B cell (primary cell): ENCODE measurements at regions not wholly inside any gene's neighbourhood (a gene's known extent, or its start where the extent isn't known, plus 50 kb on each side); places are given as distances from the start of the nearest gene placed in this dataset.

Experiments used
- ATAC-seq: fragments of 200-7000 bp; cut with Tn5 transposase; one replicate; pipeline ENCODE4 v1.10.0; 2021; ENCODE audit warnings: low read depth, mild to moderate bottlenecking, moderate number of reproducible peaks, moderate library complexity
- CTCF ChIA-PET: fragments of 350-600 bp; sonication (Branson Sonifier 250); formaldehyde crosslinking; loops from one replicate; lab custom pipeline; 2021; ENCODE audit warnings: antibody characterized with exemption, inconsistent platforms; lab: Charles Lee
- POLR2A ChIA-PET: fragments of 350-600 bp; sonication (Branson Sonifier 250); formaldehyde crosslinking; loops from one replicate; lab custom pipeline; 2021; ENCODE audit warnings: antibody characterized with exemption; lab: Charles Lee
- DNase-seq: peaks from one replicate; pipeline ENCODE4 v3.0.0; 2013
- H2AFZ ChIP-seq: 2 replicates; pipeline ENCODE4 v1.6.1; 2012; ENCODE audit warnings: mild to moderate bottlenecking, low read depth, low read length; ENCODE audit not compliant: insufficient read depth, poor library complexity, severe bottlenecking
- H3K27ac ChIP-seq, 2 donors: 1 replicate in 1 of 2; 2 replicates in 1 of 2; pipeline ENCODE4 v1.5.1; 2012 to 2013; ENCODE audit warnings: low read length in 2 of 2, mild to moderate bottlenecking in 2 of 2, moderate library complexity in 1 of 2
- H3K27me3 ChIP-seq, 4 experiments: fragments of 200-600 bp in 1 of 4; sonication (generic) in 1 of 4; replicated peaks in 1 of 4; 1 replicate in 2 of 4; 2 replicates in 2 of 4; pipeline versions ENCODE4 v1.6.1 to v1.7.0; 2013 to 2016; ENCODE audit warnings: low read length in 3 of 4, mild to moderate bottlenecking in 2 of 4, mixed read lengths in 1 of 4, moderate library complexity in 1 of 4; ENCODE audit not compliant: insufficient read depth in 4 of 4, control insufficient read depth in 3 of 4; ENCODE audit errors: control extremely low read depth in 1 of 4
- H3K36me3 ChIP-seq, 2 experiments: replicated peaks in 1 of 2; 1 replicate in 1 of 2; 2 replicates in 1 of 2; pipeline versions ENCODE4 v1.6.1 to v1.7.1; 2013; ENCODE audit warnings: low read length in 1 of 2; ENCODE audit not compliant: insufficient read depth in 2 of 2, control insufficient read depth in 1 of 2; ENCODE audit errors: control extremely low read depth in 1 of 2, extremely low read depth in 1 of 2
- H3K4me1 ChIP-seq, 2 donors: fragments of 200-600 bp in 1 of 2; sonication (generic) in 1 of 2; 1 replicate in 1 of 2; 2 replicates in 1 of 2; pipeline versions ENCODE4 v1.5.1 to v1.6.1; 2013 to 2017; ENCODE audit warnings: low read length in 2 of 2; ENCODE audit not compliant: control insufficient read depth in 2 of 2, insufficient read depth in 2 of 2
- H3K4me2 ChIP-seq: replicated peaks from 2 replicates; pipeline ENCODE3; 2012; ENCODE audit warnings: mild to moderate bottlenecking, low read depth, low read length; ENCODE audit not compliant: poor library complexity, severe bottlenecking
- H3K4me3 ChIP-seq, 5 experiments: fragments of 200-600 bp in 1 of 5; sonication (generic) in 1 of 5; 1 replicate in 3 of 5; 2 replicates in 2 of 5; pipeline versions ENCODE4 v1.5.1 to v1.7.0; 2011 to 2016; ENCODE audit warnings: low read length in 4 of 5, mild to moderate bottlenecking in 4 of 5, low read depth in 2 of 5, control low read depth in 1 of 5, moderate library complexity in 1 of 5; ENCODE audit not compliant: insufficient read depth in 1 of 5; ENCODE audit errors: control extremely low read depth in 1 of 5, extremely low read depth in 1 of 5
- H3K79me2 ChIP-seq: fragments of 200-600 bp; sonication (generic); one replicate; pipeline ENCODE4 v1.6.0; 2016; ENCODE audit warnings: low read length; ENCODE audit not compliant: control insufficient read depth, insufficient read depth
- H3K9ac ChIP-seq: fragments of 200-600 bp; sonication (generic); 2 replicates; pipeline ENCODE4 v1.6.1; 2017; ENCODE audit warnings: mild to moderate bottlenecking, low read length, moderate library complexity
- H3K9me3 ChIP-seq, 3 donors: one replicate each; pipeline versions ENCODE4 v1.6.1 to v1.7.1; 2013; ENCODE audit warnings: low read length in 2 of 3; ENCODE audit not compliant: control insufficient read depth in 2 of 3, insufficient read depth in 1 of 3; ENCODE audit errors: control extremely low read depth in 1 of 3
- H4K20me1 ChIP-seq: 2 replicates; pipeline ENCODE4 v1.6.0; 2012; ENCODE audit warnings: mild to moderate bottlenecking, low read length; ENCODE audit not compliant: insufficient read depth, control insufficient read depth, poor library complexity, severe bottlenecking
- H3K27ac Mint-ChIP-seq: one replicate; pipeline ENCODE4 v1.8.0; 2021; ENCODE audit warnings: mixed read lengths
- H3K27me3 Mint-ChIP-seq: one replicate; pipeline ENCODE4 v1.8.0; 2021; ENCODE audit warnings: mixed read lengths
- H3K4me1 Mint-ChIP-seq: one replicate; pipeline ENCODE4 v1.8.0; 2021; ENCODE audit warnings: mixed read lengths
- H3K4me3 Mint-ChIP-seq: one replicate; pipeline ENCODE4 v1.8.0; 2021; ENCODE audit warnings: mixed read lengths
- H3K9me3 Mint-ChIP-seq: one replicate; pipeline ENCODE4 v1.8.0; 2022; ENCODE audit warnings: mixed read lengths; ENCODE audit not compliant: insufficient read depth
- EZH2 ChIP-seq: IDR thresholded peaks from 2 replicates; pipeline ENCODE4 v1.6.1; 2012; ENCODE audit warnings: borderline replicate concordance, low read depth, mild to moderate bottlenecking, moderate library complexity, low read length; ENCODE audit not compliant: insufficient read depth, poor library complexity, severe bottlenecking
- WGBS: methylation state at CpG from one replicate; pipeline ENCODE4 v1.1.5; 2013; ENCODE audit warnings: missing lambda C conversion rate; ENCODE audit not compliant: insufficient coverage; 5-methylcytosine and 5-hydroxymethylcytosine counted together
- intact Hi-C: fragments of 100-400 bp; cut with micrococcal nuclease; formaldehyde crosslinking; loops from one replicate; pipeline ENCODE4 v1.10.0; 2022
- TF ChIP-seq, protein P1 (sequence below): fragments of 200-600 bp; IDR thresholded peaks from one replicate; pipeline ENCODE4 v1.8.0; 2022; ENCODE audit warnings: antibody characterized with exemption, mild to moderate bottlenecking

DNA sequence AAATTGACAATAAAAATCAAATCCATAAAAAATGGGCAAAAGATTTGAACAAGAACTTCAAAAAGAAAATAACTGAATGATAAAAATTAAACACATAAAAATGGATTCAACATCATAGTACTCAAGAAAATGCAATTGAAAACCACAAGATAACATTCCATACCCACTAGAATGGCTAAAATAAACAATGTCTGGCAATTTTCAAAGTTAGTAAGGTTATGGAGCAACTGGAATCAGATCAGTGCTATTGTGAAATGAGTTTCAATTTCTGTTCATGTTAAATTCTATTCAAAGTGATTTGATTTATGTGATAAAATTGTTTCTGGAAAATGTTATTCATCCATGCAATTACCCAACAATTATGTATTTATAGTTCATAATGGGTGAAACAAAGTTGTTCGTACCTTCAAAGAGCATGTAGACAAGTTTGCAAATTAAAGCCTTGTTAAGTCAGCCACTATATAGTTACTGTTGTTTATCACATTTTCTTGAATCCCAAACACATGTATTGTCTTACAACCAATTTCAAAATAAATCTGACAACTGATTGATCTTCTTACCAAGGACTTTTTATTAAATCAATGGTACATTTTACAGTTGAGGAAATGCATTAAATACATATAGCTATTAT, 151.5 kb upstream of the CENPW start:
- WGBS: no CpG with 5 or more reads among the region's 1 CpG
- intact Hi-C loops: no loop called here
- no peaks in the 10 kb centered on the region for H4K20me1 ChIP-seq
- H2AFZ ChIP-seq: no peak overlapping the region
- H3K9me3 ChIP-seq: peaks cover 0 to 2% (median 0%) of the 10 kb centered on the region in 3 donors
- ChIA-PET POLR2A (no interaction called here), CTCF (no interaction called here)
- Mint-ChIP-seq H3K4me1 (no peaks in the 10 kb centered on the region), H3K27me3 (no peaks in the 10 kb centered on the region), H3K4me3 (no peak overlapping the region), H3K9me3 (peaks cover 7% of the 10 kb centered on the region), H3K27ac (no peak overlapping the region)
- H3K4me1 ChIP-seq: no peaks in the 10 kb centered on the region
- DNase-seq (no peak), ATAC-seq (no peak)
- no peak overlapping the region for H3K27ac ChIP-seq
- H3K36me3 ChIP-seq: no peaks in the 10 kb centered on the region
- H3K9ac ChIP-seq: no peak overlapping the region
- TF ChIP-seq, protein P1, sequence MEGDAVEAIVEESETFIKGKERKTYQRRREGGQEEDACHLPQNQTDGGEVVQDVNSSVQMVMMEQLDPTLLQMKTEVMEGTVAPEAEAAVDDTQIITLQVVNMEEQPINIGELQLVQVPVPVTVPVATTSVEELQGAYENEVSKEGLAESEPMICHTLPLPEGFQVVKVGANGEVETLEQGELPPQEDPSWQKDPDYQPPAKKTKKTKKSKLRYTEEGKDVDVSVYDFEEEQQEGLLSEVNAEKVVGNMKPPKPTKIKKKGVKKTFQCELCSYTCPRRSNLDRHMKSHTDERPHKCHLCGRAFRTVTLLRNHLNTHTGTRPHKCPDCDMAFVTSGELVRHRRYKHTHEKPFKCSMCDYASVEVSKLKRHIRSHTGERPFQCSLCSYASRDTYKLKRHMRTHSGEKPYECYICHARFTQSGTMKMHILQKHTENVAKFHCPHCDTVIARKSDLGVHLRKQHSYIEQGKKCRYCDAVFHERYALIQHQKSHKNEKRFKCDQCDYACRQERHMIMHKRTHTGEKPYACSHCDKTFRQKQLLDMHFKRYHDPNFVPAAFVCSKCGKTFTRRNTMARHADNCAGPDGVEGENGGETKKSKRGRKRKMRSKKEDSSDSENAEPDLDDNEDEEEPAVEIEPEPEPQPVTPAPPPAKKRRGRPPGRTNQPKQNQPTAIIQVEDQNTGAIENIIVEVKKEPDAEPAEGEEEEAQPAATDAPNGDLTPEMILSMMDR: no peak
- no peak for TF ChIP-seq EZH2
- no peak overlapping the region for H3K4me2 ChIP-seq
- H3K79me2 ChIP-seq: no peaks in the 10 kb centered on the region
- no peak overlapping the region for H3K4me3 ChIP-seq
- H3K27me3 ChIP-seq: no peaks in the 10 kb centered on the region

DNA sequence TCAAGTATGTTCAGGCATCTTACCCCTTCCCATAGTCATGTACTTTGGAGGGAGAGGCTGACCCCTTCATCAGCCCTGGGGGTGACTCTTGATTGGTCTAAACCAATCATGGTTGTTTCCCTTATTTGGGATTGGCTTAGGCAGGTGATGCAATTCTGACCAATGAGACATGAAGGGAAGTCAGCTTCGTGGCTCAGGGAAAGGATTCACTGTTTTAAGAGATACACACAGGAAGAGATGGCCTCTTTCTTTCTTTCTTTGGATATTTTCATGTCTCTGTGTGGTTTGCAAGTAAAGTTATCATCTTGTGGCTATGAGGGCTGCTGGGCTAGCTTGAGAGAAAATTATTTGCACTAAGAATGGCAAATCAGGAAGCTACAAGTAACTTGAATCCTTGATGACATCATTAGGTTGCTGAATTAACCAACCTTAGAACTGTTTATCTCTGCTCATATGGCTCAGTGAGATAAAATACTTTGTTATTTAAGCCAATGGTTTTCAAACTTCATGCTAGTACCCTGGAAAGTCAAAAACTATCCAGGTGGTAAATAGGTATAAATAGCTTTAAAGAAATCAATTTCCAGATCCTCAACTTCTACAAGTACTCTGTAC, 144.2 kb upstream of the CENPW start:
- no peak overlapping the region for H3K27ac Mint-ChIP-seq
- H3K4me1 Mint-ChIP-seq: no peaks in the 10 kb centered on the region
- Histone ChIP-seq H3K4me1 (no peaks in the 10 kb centered on the region), H3K9ac (no peak overlapping the region), H3K27ac (no peak overlapping the region), H2AFZ (no peak overlapping the region), H3K27me3 (no peaks in the 10 kb centered on the region), H4K20me1 (no peaks in the 10 kb centered on the region), H3K79me2 (no peaks in the 10 kb centered on the region), H3K4me3 (no peak overlapping the region), H3K9me3 (peaks cover 0 to 2% (median 0%) of the 10 kb centered on the region in 3 donors), H3K36me3 (no peaks in the 10 kb centered on the region), H3K4me2 (no peak overlapping the region)
- no peak for ATAC-seq
- H3K9me3 Mint-ChIP-seq: peaks cover 5% of the 10 kb centered on the region
- 38% methylated on average over 1 of the region's 1 CpG for WGBS
- H3K27me3 Mint-ChIP-seq: no peaks in the 10 kb centered on the region
- intact Hi-C loops: no loop called here
- TF ChIP-seq, protein P1: no peak
- TF ChIP-seq EZH2: no peak
- POLR2A ChIA-PET: no interaction called here
- DNase-seq: no peak
- no peak overlapping the region for H3K4me3 Mint-ChIP-seq
- CTCF ChIA-PET: no interaction called here
